MM.1S (cell line): ENCODE measurements at regions not wholly inside any gene's neighbourhood (a gene's known extent, or its start where the extent isn't known, plus 50 kb on each side); places are given as distances from the start of the nearest gene placed in this dataset.

Experiments used
- DNase-seq: peaks from one replicate; pipeline ENCODE4 v3.0.0-alpha.2; 2015
- H2AFZ ChIP-seq: fragments of 300-600 bp; sonication (generic); 2 replicates; pipeline ENCODE4 v1.6.0; 2016; ENCODE audit warnings: antibody characterized with exemption, low read length
- H3F3A ChIP-seq: fragments of 300-600 bp; sonication (generic); 2 replicates; pipeline ENCODE4 v1.6.1; 2016; ENCODE audit warnings: mild to moderate bottlenecking, antibody characterized with exemption, low read length, moderate library complexity, mixed read lengths; ENCODE audit not compliant: insufficient read depth
- H3K27ac ChIP-seq: fragments of 300-600 bp; sonication (generic); 2 replicates; pipeline ENCODE4 v1.5.1; 2016; ENCODE audit warnings: mild to moderate bottlenecking, low read length
- H3K27me3 ChIP-seq: fragments of 300-600 bp; sonication (generic); replicated peaks from 2 replicates; pipeline ENCODE4 v1.6.0; 2016; ENCODE audit warnings: low read length; ENCODE audit not compliant: insufficient read depth
- H3K36me3 ChIP-seq: fragments of 300-600 bp; sonication (generic); replicated peaks from 2 replicates; pipeline ENCODE4 v1.6.1; 2016; ENCODE audit warnings: mild to moderate bottlenecking, low read length, mixed read lengths; ENCODE audit not compliant: insufficient read depth
- H3K4me1 ChIP-seq: fragments of 300-600 bp; sonication (generic); 2 replicates; pipeline ENCODE4 v1.6.1; 2016; ENCODE audit warnings: low read length, mixed read lengths
- H3K4me2 ChIP-seq: fragments of 300-600 bp; sonication (generic); 2 replicates; pipeline ENCODE4 v1.6.0; 2016; ENCODE audit warnings: low read depth, low read length
- H3K4me3 ChIP-seq: fragments of 300-600 bp; sonication (generic); 2 replicates; pipeline ENCODE4 v1.5.1; 2016; ENCODE audit warnings: low read length, mixed read lengths
- H3K79me2 ChIP-seq: fragments of 300-600 bp; sonication (generic); 2 replicates; pipeline ENCODE4 v1.6.1; 2016; ENCODE audit warnings: mixed run types, low read length, mixed read lengths
- H3K9ac ChIP-seq: fragments of 300-600 bp; sonication (generic); 2 replicates; pipeline ENCODE4 v1.6.1; 2016; ENCODE audit warnings: low read length, mixed read lengths
- H3K9me2 ChIP-seq: fragments of 300-600 bp; sonication (generic); replicated peaks from 2 replicates; pipeline ENCODE4 v1.6.1; 2016; ENCODE audit warnings: mild to moderate bottlenecking, low read length, mixed read lengths; ENCODE audit not compliant: insufficient read depth
- H3K9me3 ChIP-seq: fragments of 300-600 bp; sonication (generic); replicated peaks from 2 replicates; pipeline ENCODE4 v1.6.1; 2016; ENCODE audit warnings: mild to moderate bottlenecking, low read length, mixed read lengths; ENCODE audit not compliant: insufficient read depth
- H4K20me1 ChIP-seq: fragments of 300-600 bp; sonication (generic); 2 replicates; pipeline ENCODE4 v1.6.1; 2016; ENCODE audit warnings: mild to moderate bottlenecking, low read length, moderate library complexity, mixed read lengths; ENCODE audit not compliant: insufficient read depth
- CTCF ChIP-seq: fragments of 300-600 bp; sonication (generic); IDR thresholded peaks from 2 replicates; pipeline ENCODE4 v1.5.1; 2016; ENCODE audit warnings: antibody characterized with exemption, low read length, mixed read lengths
- EZH2 ChIP-seq: fragments of 300-600 bp; sonication (generic); optimal IDR thresholded peaks from 2 replicates; pipeline ENCODE3; 2017; ENCODE audit warnings: low read depth, mild to moderate bottlenecking, antibody characterized with exemption, low read length, mixed read lengths
- EZH2phosphoT487 ChIP-seq: fragments of 300-600 bp; sonication (generic); IDR thresholded peaks from 2 replicates; pipeline ENCODE4 v1.6.1; 2018; ENCODE audit warnings: antibody characterized with exemption, low read length

DNA sequence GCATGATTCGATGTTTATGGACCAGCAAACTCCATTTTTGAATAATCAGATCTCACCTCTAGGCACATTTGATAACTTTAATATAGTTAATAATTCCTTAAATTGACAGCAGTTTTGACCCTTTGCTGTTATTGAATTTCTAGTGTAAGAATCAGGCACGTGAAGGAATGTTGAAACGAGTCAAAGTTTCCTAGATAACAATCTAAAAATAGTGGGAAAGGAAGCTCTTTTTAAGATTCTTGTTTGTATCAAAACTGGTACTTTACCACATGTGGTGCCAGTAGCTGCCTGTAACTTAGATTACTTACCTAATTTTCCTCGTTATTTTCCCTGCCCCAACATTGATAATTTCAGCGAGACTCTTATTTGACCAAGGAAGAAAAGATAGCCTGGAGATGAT lies 757.8 kb upstream of the KCND2 start:
- H3K4me3 ChIP-seq: no peak overlapping the region
- H3K4me1 ChIP-seq: no peaks in the 10 kb centered on the region
- H3K36me3 ChIP-seq: no peaks in the 10 kb centered on the region
- H3K27me3 ChIP-seq: no peaks in the 10 kb centered on the region
- no peak for DNase-seq
- no peak overlapping the region for H2AFZ ChIP-seq
- H3K9me3 ChIP-seq: no peaks in the 10 kb centered on the region
- H3K9me2 ChIP-seq: no peaks in the 10 kb centered on the region
- TF ChIP-seq CTCF: no peak
- no peak for TF ChIP-seq EZH2
- TF ChIP-seq EZH2phosphoT487: no peak
- H3K27ac ChIP-seq: no peak overlapping the region
- H3K4me2 ChIP-seq: no peak overlapping the region
- H3F3A ChIP-seq: no peaks in the 10 kb centered on the region
- no peaks in the 10 kb centered on the region for H4K20me1 ChIP-seq
- H3K9ac ChIP-seq: no peak overlapping the region
- H3K79me2 ChIP-seq: no peaks in the 10 kb centered on the region

- no peaks in the 10 kb centered on the region for H3F3A ChIP-seq
- no peaks in the 10 kb centered on the region for H3K36me3 ChIP-seq
- DNase-seq: no peak
- no peak overlapping the region for H3K4me3 ChIP-seq
- H3K4me1 ChIP-seq: no peaks in the 10 kb centered on the region
- H3K79me2 ChIP-seq: no peaks in the 10 kb centered on the region
- H3K4me2 ChIP-seq: no peak overlapping the region
- H4K20me1 ChIP-seq: no peaks in the 10 kb centered on the region
- H3K9me3 ChIP-seq: no peaks in the 10 kb centered on the region
- no peaks in the 10 kb centered on the region for H3K9me2 ChIP-seq
- no peaks in the 10 kb centered on the region for H3K27me3 ChIP-seq
- TF ChIP-seq CTCF (no peak), EZH2phosphoT487 (no peak), EZH2 (no peak)
- H3K9ac ChIP-seq: no peak overlapping the region
- H3K27ac ChIP-seq: no peak overlapping the region
- no peak overlapping the region for H2AFZ ChIP-seq
Measured at GRCh38 chr7:119515962-119516361, 757.0 kb upstream of the KCND2 start.

GRCh38 chr7:119522263-119522662 lies 750.7 kb upstream of the KCND2 start:
- H3K4me1 ChIP-seq: no peaks in the 10 kb centered on the region

More at GRCh38 chr7:119522263-119522662, 750.7 kb upstream of the KCND2 start:
- DNase-seq: no peak
- no peak overlapping the region for H2AFZ ChIP-seq
- no peaks in the 10 kb centered on the region for H3F3A ChIP-seq
- H3K36me3 ChIP-seq: no peaks in the 10 kb centered on the region
- no peak overlapping the region for H3K4me3 ChIP-seq
- no peaks in the 10 kb centered on the region for H3K79me2 ChIP-seq
- H3K9ac ChIP-seq: no peak overlapping the region
- H3K9me3 ChIP-seq: no peaks in the 10 kb centered on the region
- no peaks in the 10 kb centered on the region for H3K27me3 ChIP-seq
- H4K20me1 ChIP-seq: no peaks in the 10 kb centered on the region
- H3K4me2 ChIP-seq: no peak overlapping the region
- no peak overlapping the region for H3K27ac ChIP-seq
- H3K9me2 ChIP-seq: no peaks in the 10 kb centered on the region
- no peak for TF ChIP-seq CTCF
- TF ChIP-seq EZH2: no peak
